Liver (tissue), 8 donors: ENCODE measurements at regions not wholly inside any gene's neighbourhood (a gene's known extent, or its start where the extent isn't known, plus 50 kb on each side); places are given as distances from the start of the nearest gene placed in this dataset.
"Not testable (repeated sequence)": the region's sequence is repeated elsewhere in the genome, so short reads cannot be mapped to it uniquely, and the experiment has no call there.

Experiments
- DNase-seq: peaks from one replicate; pipeline ENCODE4 v3.0.0-alpha.2; 2017; ENCODE audit warnings: low spot score
- H3K27ac ChIP-seq, 2 donors: one replicate each; pipeline ENCODE4 v1.7.0; 2013; ENCODE audit warnings: inconsistent platforms in 2 of 2, low read length in 2 of 2, control low read depth in 1 of 2, low read depth in 1 of 2, mild to moderate bottlenecking in 1 of 2
- H3K27me3 ChIP-seq, 4 donors: one replicate each; pipeline versions ENCODE4 v1.6.1 to v1.7.0; 2013; ENCODE audit warnings: low read length in 3 of 4, inconsistent platforms in 1 of 4, mild to moderate bottlenecking in 1 of 4, moderate library complexity in 1 of 4; ENCODE audit not compliant: control insufficient read depth in 4 of 4, insufficient read depth in 4 of 4
- H3K36me3 ChIP-seq, 4 donors: one replicate each; pipeline versions ENCODE4 v1.6.1 to v1.7.0; 2013; ENCODE audit warnings: low read length in 3 of 4, mild to moderate bottlenecking in 3 of 4, low read depth in 1 of 4, moderate library complexity in 1 of 4; ENCODE audit not compliant: control insufficient read depth in 4 of 4, insufficient read depth in 3 of 4
- H3K4me1 ChIP-seq, 4 donors: one replicate each; pipeline versions ENCODE4 v1.6.1 to v1.7.0; 2013; ENCODE audit warnings: low read length in 3 of 4, mild to moderate bottlenecking in 3 of 4, moderate library complexity in 1 of 4; ENCODE audit not compliant: control insufficient read depth in 4 of 4, insufficient read depth in 4 of 4
- H3K4me3 ChIP-seq, 3 donors: one replicate each; pipeline versions ENCODE4 v1.6.1 to v1.7.0; 2013; ENCODE audit warnings: low read length in 3 of 3, control low read depth in 1 of 3, low read depth in 1 of 3, mild to moderate bottlenecking in 1 of 3
- H3K9ac ChIP-seq, 2 donors: one replicate each; pipeline ENCODE4 v1.7.0; 2013; ENCODE audit warnings: low read length in 2 of 2, mild to moderate bottlenecking in 2 of 2, moderate library complexity in 2 of 2, control low read depth in 1 of 2, low read depth in 1 of 2
- H3K9me3 ChIP-seq, 4 donors: one replicate each; pipeline versions ENCODE4 v1.6.1 to v1.7.0; 2013; ENCODE audit warnings: low read length in 3 of 4; ENCODE audit not compliant: control insufficient read depth in 4 of 4
- ATF3 ChIP-seq: IDR thresholded peaks from 2 replicates; pipeline ENCODE4 v1.6.1; 2016; ENCODE audit warnings: antibody characterized with exemption
- CTCF ChIP-seq: fragments of 150-350 bp; IDR thresholded peaks from 2 replicates; pipeline ENCODE4 v1.5.1; 2017; ENCODE audit warnings: improper control_type of control experiment, low read depth, low read length; ENCODE audit not compliant: missing input control
- EGR1 ChIP-seq, 2 donors: IDR thresholded peaks; 2 replicates each; pipeline ENCODE4 v1.6.1; 2016 to 2018; ENCODE audit warnings: antibody characterized with exemption in 2 of 2, low read depth in 2 of 2
- FOXA1 ChIP-seq: IDR thresholded peaks from 2 replicates; pipeline ENCODE4 v1.6.1; 2016; ENCODE audit warnings: antibody characterized with exemption
- FOXA2 ChIP-seq: IDR thresholded peaks from 2 replicates; pipeline ENCODE4 v1.6.1; 2016; ENCODE audit warnings: antibody characterized with exemption
- GABPA ChIP-seq, 2 donors: IDR thresholded peaks in 1 of 2; conservative IDR thresholded peaks in 1 of 2; 2 replicates each; pipeline ENCODE4 v1.6.1; 2016; ENCODE audit warnings: antibody characterized with exemption in 2 of 2, mild to moderate bottlenecking in 1 of 2, moderate library complexity in 1 of 2
- HNF4A ChIP-seq, 2 donors: conservative IDR thresholded peaks; 2 replicates each; pipeline ENCODE4 v1.6.1; 2016; ENCODE audit warnings: antibody characterized with exemption in 2 of 2, mild to moderate bottlenecking in 2 of 2
- JUND ChIP-seq, 2 donors: IDR thresholded peaks; 2 replicates each; pipeline ENCODE4 v1.6.1; 2016; ENCODE audit warnings: antibody characterized with exemption in 2 of 2
- MAX ChIP-seq: IDR thresholded peaks from 2 replicates; pipeline ENCODE4 v1.6.1; 2016; ENCODE audit warnings: antibody characterized with exemption
- NR2F2 ChIP-seq: IDR thresholded peaks from 2 replicates; pipeline ENCODE4 v1.6.1; 2016; ENCODE audit warnings: antibody characterized with exemption
- RAD21 ChIP-seq, 2 donors: IDR thresholded peaks; 2 replicates each; pipeline ENCODE4 v1.6.1; 2016; ENCODE audit warnings: antibody characterized with exemption in 2 of 2, mild to moderate bottlenecking in 2 of 2
- RXRA ChIP-seq, 2 donors: IDR thresholded peaks; 2 replicates each; pipeline ENCODE4 v1.6.1; 2017 to 2018; ENCODE audit warnings: antibody characterized with exemption in 2 of 2, mild to moderate bottlenecking in 1 of 2
- SP1 ChIP-seq: IDR thresholded peaks from 2 replicates; pipeline ENCODE4 v1.6.1; 2018; ENCODE audit warnings: antibody characterized with exemption, mild to moderate bottlenecking
- TAF1 ChIP-seq: conservative IDR thresholded peaks from 2 replicates; pipeline ENCODE4 v1.6.1; 2016; ENCODE audit warnings: antibody characterized with exemption, mild to moderate bottlenecking
- YY1 ChIP-seq: IDR thresholded peaks from 2 replicates; pipeline ENCODE4 v1.6.1; 2016; ENCODE audit warnings: antibody characterized with exemption, mild to moderate bottlenecking
- ZBTB33 ChIP-seq: IDR thresholded peaks from 2 replicates; pipeline ENCODE4 v1.6.1; 2016; ENCODE audit warnings: antibody characterized with exemption
- WGBS: extraction: QIAGEN DNeasy Blood & Tissue Kit; methylation state at CpG from one replicate; pipeline ENCODE4 v1.1.7; 2013; 5-methylcytosine and 5-hydroxymethylcytosine counted together
- donor health status: healthy.
- donor health status: healthy.
- donor health status: healthy.
- donor health status: healthy.
- donor health status: healthy.

GRCh38 chr22:19661156-19661555 lies 53.1 kb upstream of the SEPTIN5 start:
- H3K9ac ChIP-seq = no peak overlapping the region
- TF ChIP-seq SP1 (no peak), EGR1 (IDR thresholded peaks at IDR 0.05; ENCODE audit: low read depth in 2 of 2) (no peak), HNF4A (conservative IDR thresholded peaks at IDR 0.05) (no peak)
- no peaks in the 10 kb centered on the region for H3K4me1 ChIP-seq
- DNase-seq = no peak
- no peaks in the 10 kb centered on the region for H3K27me3 ChIP-seq
- H3K27ac ChIP-seq = no peak overlapping the region
- no peaks in the 10 kb centered on the region for H3K36me3 ChIP-seq
- H3K4me3 ChIP-seq = no peak overlapping the region
- no peaks in the 10 kb centered on the region for H3K9me3 ChIP-seq

GRCh38 chr22:19662049-19662684 lies 52.1 kb upstream of the SEPTIN5 start:
- DNase-seq, H3K9me3 ChIP-seq, H3K27me3 ChIP-seq, H3K9ac ChIP-seq, H3K4me1 ChIP-seq, H3K36me3 ChIP-seq, H3K27ac ChIP-seq, H3K4me3 ChIP-seq: not testable (repeated sequence)
- 75% methylated on average over 22 of the region's 22 CpGs for WGBS

- H3K9ac ChIP-seq = no peak overlapping the region
- no peaks in the 10 kb centered on the region for H3K9me3 ChIP-seq
- no peaks in the 10 kb centered on the region for H3K27me3 ChIP-seq
- no peak overlapping the region for H3K27ac ChIP-seq
- TF ChIP-seq HNF4A (conservative IDR thresholded peaks at IDR 0.05) = no peak
- TF ChIP-seq RAD21 (IDR thresholded peaks at IDR 0.05) = no peak
- TF ChIP-seq RXRA (IDR thresholded peaks at IDR 0.05) = no peak
- no peak for TF ChIP-seq FOXA2
- 49% methylated on average over 6 of the region's 6 CpGs for WGBS
- no peak for DNase-seq
- no peak overlapping the region for H3K4me3 ChIP-seq
- no peaks in the 10 kb centered on the region for H3K4me1 ChIP-seq
- H3K36me3 ChIP-seq = no peaks in the 10 kb centered on the region
Observed at GRCh38 chr22:19663286-19663815, 51.0 kb upstream of the SEPTIN5 start.

GRCh38 chr22:19663821-19664355 lies 50.4 kb upstream of the SEPTIN5 start:
- Histone ChIP-seq H3K4me1 (no peaks in the 10 kb centered on the region), H3K27me3 (no peaks in the 10 kb centered on the region), H3K9ac (no peak overlapping the region), H3K9me3 (no peaks in the 10 kb centered on the region), H3K4me3 (no peak overlapping the region), H3K27ac (no peak overlapping the region), H3K36me3 (no peaks in the 10 kb centered on the region)
- 63% methylated on average over 14 of the region's 14 CpGs for WGBS
- DNase-seq = no peak
- no peak for TF ChIP-seq GABPA (IDR thresholded peaks at IDR 0.05 in 1 of 2, conservative IDR thresholded peaks at IDR 0.05 in 1 of 2)
- no peak for TF ChIP-seq JUND (IDR thresholded peaks at IDR 0.05)
- TF ChIP-seq FOXA1 = no peak
- no peak for TF ChIP-seq MAX
- TF ChIP-seq CTCF = no peak
- no peak for TF ChIP-seq RAD21 (IDR thresholded peaks at IDR 0.05)
- TF ChIP-seq YY1 = no peak
- no peak for TF ChIP-seq SP1
- TF ChIP-seq HNF4A (conservative IDR thresholded peaks at IDR 0.05) = no peak
- TF ChIP-seq NR2F2 = no peak
- TF ChIP-seq EGR1 (IDR thresholded peaks at IDR 0.05; ENCODE audit: low read depth in 2 of 2) = no peak
- TF ChIP-seq ZBTB33 = no peak
- no peak for TF ChIP-seq RXRA (IDR thresholded peaks at IDR 0.05)
- TF ChIP-seq TAF1 = no peak
- TF ChIP-seq ATF3 = no peak
